C4-2B (cell line): ENCODE measurements at regions not wholly inside any gene's neighbourhood (a gene's known extent, or its start where the extent isn't known, plus 50 kb on each side); places are given as distances from the start of the nearest gene placed in this dataset.
"Not testable (repeated sequence)": the region's sequence is repeated elsewhere in the genome, so short reads cannot be mapped to it uniquely, and the experiment has no call there.

Experiments used
- H3K27ac ChIP-seq: fragments of 450-650 bp; 2 replicates; pipeline ENCODE4 v1.5.1; 2017

DNA sequence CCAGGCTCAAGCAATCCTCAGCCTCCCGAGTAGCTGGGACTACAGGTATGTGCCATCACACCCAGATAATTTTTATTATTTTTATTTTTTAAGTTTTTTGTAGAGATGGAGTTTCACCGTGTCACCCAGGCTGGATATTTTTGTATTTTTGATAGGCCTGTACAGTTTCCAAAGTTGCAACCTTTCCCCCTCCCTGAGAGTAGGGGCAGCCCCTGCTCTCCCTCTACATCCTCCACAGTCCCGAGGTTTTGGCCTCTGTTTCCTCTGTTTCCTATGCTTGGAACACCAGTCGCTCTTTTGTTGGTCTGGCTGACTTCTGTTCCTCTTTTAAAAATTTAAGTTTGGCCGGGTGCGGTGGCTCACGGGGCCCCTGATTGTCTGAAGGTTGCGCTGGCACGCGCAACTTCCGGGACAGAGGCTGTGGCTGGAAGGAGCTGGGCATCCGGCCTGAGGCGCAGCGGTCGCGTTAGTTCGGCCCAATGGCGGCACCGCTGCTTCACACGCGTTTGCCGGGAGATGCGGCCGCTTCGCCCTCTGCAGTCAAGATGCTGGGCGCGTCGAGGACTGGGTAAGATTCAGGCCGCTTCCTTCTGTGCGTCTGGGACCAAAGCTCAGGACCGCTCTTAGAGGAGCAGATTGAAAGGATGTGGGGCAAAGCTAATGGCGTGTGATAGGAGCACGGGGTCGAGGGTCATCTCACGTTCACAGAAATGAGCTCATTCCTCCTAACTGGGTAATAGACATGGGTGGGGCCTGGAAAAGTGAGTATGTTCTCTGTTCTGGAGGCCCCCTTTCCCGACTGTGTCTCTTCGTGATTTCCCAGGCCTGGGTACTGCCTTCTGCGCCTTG, 89.9 kb downstream of the LAT start:
- not testable (repeated sequence) for H3K27ac ChIP-seq

DNA sequence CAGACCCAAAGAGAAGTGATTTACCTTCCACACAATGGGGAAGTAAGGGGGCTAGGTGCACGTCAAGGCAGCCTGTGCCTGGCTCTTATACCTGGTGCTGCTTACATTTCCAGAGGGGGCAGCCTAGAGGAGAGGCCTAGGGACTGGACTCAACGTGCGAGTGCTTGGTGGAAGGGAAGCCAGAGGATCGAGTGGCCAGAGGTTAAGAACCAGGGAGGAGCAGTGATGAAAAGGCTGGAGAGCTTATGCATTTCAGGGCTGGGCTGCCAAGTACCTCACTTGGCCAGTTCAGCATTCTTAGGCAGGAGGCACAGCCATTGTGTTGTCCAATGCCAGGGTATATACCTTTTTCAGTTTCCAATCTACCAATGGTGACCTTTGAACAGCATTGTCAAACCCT, 77.4 kb downstream of the LAT start:
- H3K27ac ChIP-seq = not testable (repeated sequence)

DNA sequence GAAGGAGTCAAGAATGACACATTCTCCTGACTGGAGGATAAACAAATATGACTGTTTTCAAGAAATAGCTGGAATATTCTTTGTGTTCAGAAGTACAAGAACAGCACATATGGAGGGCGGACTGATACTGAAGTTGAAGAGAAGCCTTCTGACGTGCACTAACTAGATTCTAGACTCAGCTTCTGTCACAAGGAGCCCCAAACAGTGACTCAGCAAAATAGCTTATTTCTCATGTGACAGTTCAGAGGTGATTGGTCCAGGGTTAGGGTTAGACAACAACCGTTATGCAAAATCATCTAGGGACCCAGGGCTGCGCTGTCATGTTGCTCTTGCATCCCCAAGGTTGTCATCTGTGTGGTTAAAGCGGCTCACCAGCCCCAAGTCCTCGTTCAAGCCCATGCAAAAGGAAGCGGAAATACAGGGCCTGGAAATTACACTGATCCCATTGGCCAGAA, 76.6 kb downstream of the LAT start:
- not testable (repeated sequence) for H3K27ac ChIP-seq

DNA sequence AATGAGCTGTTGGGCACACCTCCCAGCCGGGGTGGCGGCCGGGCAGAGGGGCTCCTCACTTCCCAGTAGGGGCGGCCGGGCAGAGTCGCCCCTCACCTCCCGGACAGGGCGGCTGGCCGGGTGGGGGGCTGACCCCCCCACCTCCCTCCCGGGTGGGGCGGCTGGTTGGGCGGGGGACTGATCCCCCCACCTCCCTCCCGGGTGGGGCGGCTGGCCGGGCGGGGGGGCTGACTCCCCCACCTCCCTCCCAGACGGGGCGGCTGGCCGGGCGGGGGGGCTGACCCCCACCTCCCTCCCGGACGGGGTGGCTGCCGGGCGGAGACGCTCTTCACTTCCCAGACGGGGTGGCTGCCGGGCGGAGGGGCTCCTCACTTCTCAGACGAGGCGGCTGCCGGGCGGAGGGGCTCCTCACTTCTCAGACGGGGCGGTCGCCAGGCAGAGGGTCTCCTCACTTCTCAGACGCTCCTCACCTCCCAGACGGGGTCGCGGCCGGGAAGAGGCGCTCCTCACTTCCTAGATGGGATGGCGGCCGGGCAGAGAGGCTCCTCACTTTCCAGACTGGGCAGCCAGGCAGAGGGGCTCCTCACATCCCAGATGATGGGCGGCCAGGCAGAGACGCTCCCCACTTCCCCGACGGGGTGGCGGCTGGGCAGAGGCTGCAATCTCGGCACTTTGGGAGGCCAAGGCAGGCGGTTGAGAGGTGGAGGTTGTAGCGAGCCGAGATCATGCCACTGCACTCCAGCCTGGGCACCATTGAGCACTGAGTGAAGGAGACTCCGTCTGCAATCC, 75.4 kb downstream of the LAT start:
- H3K27ac ChIP-seq = not testable (repeated sequence)

DNA sequence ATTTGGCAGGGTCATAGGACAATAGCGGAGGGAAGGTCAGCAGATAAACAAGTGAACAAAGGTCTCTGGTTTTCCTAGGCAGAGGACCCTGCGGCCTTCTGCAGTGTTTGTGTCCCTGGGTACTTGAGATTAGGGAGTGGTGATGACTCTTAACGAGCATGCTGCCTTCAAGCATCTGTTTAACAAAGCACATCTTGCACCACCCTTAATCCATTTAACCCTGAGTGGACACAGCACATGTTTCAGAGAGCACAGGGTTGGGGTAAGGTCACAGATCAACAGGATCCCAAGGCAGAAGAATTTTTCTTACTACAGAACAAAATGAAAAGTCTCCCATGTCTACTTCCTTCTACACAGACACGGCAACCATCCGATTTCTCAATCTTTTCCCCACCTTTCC, 74.7 kb downstream of the LAT start:
- H3K27ac ChIP-seq = not testable (repeated sequence)
